RWPE1 (cell line): ENCODE measurements at regions not wholly inside any gene's neighbourhood (a gene's known extent, or its start where the extent isn't known, plus 50 kb on each side); places are given as distances from the start of the nearest gene placed in this dataset.
"Not testable (repeated sequence)": the region's sequence is repeated elsewhere in the genome, so short reads cannot be mapped to it uniquely, and the experiment has no call there.

Experiments
- CTCF ChIA-PET: fragments of 350-600 bp; sonication (Branson Sonifier 250); formaldehyde crosslinking; extraction: SDS; loops from one replicate; lab custom pipeline; 2021; lab: Yijun Ruan, JAX
- POLR2A ChIA-PET: fragments of 400-600 bp; formaldehyde crosslinking; extraction: SDS; loops from one replicate; lab custom pipeline; 2020; ENCODE audit warnings: antibody characterized with exemption; ENCODE audit not compliant: low non-redundant PET; lab: Yijun Ruan, JAX
- DNase-seq: peaks from one replicate; pipeline ENCODE4 v3.0.0; 2012; ENCODE audit warnings: low spot score
- H3K27ac ChIP-seq: fragments of 450-650 bp; 2 replicates; pipeline ENCODE4 v1.5.1; 2017
- TF ChIP-seq, protein P1 (sequence below): fragments of 450-650 bp; conservative IDR thresholded peaks from 2 replicates; pipeline ENCODE4 v1.5.1; 2017; ENCODE audit warnings: low read depth, mild to moderate bottlenecking

DNA sequence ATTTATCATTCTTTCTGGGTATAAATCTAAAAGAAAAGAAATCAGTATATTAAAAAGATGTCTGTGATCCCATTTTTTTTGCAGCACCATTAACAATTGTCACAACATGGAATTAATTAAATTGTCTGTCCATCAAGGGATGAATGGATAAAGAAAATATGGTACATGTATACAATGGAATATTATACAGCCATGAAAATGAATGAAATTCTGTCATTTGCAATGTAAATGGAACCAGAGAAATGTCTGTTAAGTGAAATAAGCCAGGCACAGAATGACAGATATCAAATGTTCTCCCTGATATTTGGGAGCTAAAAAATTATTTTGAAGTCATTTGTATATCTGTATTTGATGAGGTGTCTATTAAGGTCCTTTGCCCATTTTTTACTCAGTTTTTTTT, 77.1 kb upstream of the NDST4 start:
- CTCF ChIA-PET: no interaction called here
- TF ChIP-seq, protein P1, sequence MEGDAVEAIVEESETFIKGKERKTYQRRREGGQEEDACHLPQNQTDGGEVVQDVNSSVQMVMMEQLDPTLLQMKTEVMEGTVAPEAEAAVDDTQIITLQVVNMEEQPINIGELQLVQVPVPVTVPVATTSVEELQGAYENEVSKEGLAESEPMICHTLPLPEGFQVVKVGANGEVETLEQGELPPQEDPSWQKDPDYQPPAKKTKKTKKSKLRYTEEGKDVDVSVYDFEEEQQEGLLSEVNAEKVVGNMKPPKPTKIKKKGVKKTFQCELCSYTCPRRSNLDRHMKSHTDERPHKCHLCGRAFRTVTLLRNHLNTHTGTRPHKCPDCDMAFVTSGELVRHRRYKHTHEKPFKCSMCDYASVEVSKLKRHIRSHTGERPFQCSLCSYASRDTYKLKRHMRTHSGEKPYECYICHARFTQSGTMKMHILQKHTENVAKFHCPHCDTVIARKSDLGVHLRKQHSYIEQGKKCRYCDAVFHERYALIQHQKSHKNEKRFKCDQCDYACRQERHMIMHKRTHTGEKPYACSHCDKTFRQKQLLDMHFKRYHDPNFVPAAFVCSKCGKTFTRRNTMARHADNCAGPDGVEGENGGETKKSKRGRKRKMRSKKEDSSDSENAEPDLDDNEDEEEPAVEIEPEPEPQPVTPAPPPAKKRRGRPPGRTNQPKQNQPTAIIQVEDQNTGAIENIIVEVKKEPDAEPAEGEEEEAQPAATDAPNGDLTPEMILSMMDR: no peak
- DNase-seq: no peak
- POLR2A ChIA-PET: no interaction called here
- H3K27ac ChIP-seq: no peak overlapping the region

DNA sequence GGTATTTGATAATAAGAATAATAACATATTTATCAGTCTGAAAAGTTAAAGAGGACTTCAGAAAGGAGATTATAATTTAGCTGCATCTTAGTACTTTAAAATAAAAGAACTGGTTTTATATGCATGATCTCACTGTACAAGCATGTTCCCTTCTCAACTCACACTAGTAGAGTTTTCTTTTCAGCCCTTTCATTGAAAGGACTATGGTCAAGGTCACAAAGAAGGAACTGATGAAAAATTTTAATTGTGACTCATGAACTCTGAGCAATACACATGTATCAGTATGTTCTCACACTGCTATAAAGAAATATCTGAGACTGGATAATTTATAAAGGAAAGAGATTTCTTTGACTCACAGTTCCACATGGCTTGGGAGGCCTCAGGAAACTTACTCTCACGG, 73.7 kb upstream of the NDST4 start:
- DNase-seq: no peak
- ChIA-PET POLR2A (no interaction called here), CTCF (no interaction called here)

DNA sequence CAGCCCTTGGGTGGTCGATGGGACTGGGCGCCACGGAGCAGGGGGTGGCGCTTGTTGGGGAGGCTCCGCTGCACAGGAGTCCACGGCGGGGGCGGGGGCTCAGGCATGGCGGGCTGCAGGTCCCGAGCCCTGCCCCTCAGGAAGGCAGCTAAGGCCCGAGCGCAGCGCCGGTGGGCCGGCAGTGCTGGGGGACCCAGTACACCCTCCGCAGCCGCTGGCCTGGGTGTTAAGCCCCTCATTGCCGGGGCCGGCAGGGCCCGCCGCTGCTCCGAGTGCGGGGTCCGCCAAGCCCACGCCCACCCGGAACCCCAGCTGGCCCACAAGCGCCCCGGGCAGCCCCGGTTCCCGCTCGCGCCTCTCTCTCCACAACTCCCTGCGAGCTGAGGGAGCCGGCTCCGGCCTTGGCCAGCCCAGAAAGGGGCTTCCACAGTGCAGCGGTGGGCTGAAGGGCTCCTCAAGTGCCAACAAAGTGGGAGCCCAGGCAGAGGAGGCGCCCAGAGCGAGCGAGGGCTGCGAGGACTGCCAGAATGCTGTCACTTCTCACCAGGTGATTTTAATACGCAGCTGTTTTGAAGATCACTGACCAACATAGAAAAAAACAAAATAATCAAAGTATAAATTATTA, 66.1 kb upstream of the NDST4 start:
- DNase-seq, H3K27ac ChIP-seq, CTCF ChIA-PET, POLR2A ChIA-PET: not testable (repeated sequence)

More for the DNA sequence above, 73.7 kb upstream of the NDST4 start:
- no peak overlapping the region for H3K27ac ChIP-seq
- TF ChIP-seq, protein P1: no peak

DNA sequence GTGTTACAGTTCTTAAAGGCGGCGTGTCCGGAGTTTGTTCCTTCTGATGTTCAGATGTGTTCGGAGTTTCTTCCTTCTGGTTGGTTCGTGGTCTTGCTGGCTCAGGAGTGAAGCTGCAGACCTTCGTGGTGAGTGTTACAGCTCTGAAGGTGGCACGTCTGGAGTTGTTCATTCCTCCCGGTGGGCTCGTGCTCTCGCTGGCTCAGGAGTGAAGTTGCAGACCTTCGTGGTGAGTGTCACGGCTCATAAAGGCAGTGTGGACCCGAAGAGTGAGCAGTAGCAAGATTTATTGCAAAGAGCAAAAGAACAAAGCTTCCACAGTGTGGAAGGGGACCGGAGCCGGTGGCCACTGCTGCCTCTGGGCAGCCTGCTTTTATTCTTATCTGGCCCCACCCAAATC, 65.3 kb upstream of the NDST4 start:
- H3K27ac ChIP-seq, DNase-seq, POLR2A ChIA-PET, CTCF ChIA-PET: not testable (repeated sequence)

DNA sequence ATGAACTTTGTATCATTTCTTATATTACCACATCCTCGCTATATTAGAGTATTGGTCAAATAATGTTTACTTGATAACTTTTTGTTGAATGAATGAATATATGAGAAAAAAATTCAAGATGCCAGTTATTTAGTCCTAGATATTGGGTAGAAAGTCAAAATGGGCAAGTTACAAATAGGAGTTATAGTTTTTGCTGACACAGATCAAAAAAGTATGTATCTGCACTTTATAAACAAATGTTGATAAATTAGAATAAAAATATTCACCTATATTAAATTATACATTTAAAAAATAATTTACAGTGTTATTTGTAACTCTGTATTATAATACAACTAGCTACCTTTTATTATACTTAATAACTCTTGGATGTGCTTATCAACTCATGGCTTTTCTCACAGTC, 57.8 kb upstream of the NDST4 start:
- ChIA-PET POLR2A (no interaction called here), CTCF (no interaction called here)
- no peak overlapping the region for H3K27ac ChIP-seq
- TF ChIP-seq, protein P1: no peak
- DNase-seq: no peak

DNA sequence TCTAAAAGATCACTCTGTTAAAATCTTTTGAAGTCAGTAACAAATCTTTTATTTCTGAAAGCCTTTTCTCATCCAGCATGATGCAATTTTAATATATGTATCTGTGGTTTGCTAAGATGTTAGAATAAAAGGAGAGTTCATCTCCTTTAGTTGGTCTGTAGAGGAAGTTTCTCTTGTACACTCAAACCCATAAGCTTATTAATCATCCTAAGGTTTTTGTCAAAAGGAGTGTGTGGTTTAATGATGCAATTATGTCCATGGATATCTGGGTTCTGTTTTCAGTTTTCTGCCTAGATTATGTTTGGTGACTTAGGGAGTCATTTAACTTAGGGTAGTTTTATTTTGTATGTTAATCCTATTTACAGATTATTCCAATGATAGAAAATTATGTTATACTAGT, 52.1 kb upstream of the NDST4 start:
- POLR2A ChIA-PET: no interaction called here

More for the DNA sequence above, 52.1 kb upstream of the NDST4 start:
- H3K27ac ChIP-seq: no peak overlapping the region
- DNase-seq: no peak
- CTCF ChIA-PET: interaction anchor here (0.7 kb wide), 1 partner anchor 1489 kb away, joined by 3 read pairs; no protein-coding TSS in a partner anchor
- TF ChIP-seq, protein P1: no peak
